Transverse colon (tissue), 4 donors: ENCODE measurements at regions not wholly inside any gene's neighbourhood (a gene's known extent, or its start where the extent isn't known, plus 50 kb on each side); places are given as distances from the start of the nearest gene placed in this dataset.

Source experiments
- EP300 ChIP-seq: sonication (generic); formaldehyde crosslinking; IDR thresholded peaks from one replicate; pipeline ENCODE4 v1.6.1; 2017; ENCODE audit warnings: antibody characterized with exemption, low read depth
- POLR2A ChIP-seq: fragments of 450-650 bp; IDR thresholded peaks from one replicate; pipeline ENCODE4 v1.6.1; 2016; ENCODE audit warnings: antibody characterized with exemption, mild to moderate bottlenecking, moderate library complexity
- POLR2AphosphoS5 ChIP-seq, 3 donors: sonication (generic); formaldehyde crosslinking; IDR thresholded peaks; one replicate each; pipeline ENCODE4 v1.6.1; 2016; ENCODE audit warnings: antibody characterized with exemption in 3 of 3
- TF ChIP-seq, protein P1 (sequence below), 5 experiments: fragments of 200-600 bp in 3 of 5; fragments of 450-650 bp in 2 of 5; sonication (generic) in 3 of 5; IDR thresholded peaks; 1 replicate in 2 of 5; 2 replicates in 3 of 5; pipeline ENCODE4 v1.5.1; 2016 to 2017; ENCODE audit warnings: antibody characterized with exemption in 5 of 5, inconsistent platforms in 3 of 5, mild to moderate bottlenecking in 2 of 5, moderate library complexity in 1 of 5

DNA sequence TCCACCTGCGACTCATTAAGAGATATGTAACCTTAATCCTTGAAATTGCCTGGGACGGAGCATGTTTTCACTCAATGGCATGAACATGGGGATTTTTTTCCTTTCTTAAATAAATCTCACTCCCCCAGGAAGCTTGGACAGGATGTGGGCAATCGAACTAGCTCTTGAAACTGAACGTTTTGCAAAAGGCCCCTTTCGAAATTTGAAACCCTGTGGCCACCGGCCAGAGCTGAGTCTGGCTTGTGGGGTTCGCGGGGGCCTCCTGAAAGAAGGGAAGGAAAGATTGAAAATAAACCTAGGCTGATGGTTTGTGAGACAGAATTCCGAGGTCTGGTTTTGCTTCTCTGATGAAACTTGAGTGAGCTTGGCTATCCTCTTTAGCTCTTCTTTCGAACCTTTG, 101.4 kb upstream of the RTL1 start:
- TF ChIP-seq, protein P1, sequence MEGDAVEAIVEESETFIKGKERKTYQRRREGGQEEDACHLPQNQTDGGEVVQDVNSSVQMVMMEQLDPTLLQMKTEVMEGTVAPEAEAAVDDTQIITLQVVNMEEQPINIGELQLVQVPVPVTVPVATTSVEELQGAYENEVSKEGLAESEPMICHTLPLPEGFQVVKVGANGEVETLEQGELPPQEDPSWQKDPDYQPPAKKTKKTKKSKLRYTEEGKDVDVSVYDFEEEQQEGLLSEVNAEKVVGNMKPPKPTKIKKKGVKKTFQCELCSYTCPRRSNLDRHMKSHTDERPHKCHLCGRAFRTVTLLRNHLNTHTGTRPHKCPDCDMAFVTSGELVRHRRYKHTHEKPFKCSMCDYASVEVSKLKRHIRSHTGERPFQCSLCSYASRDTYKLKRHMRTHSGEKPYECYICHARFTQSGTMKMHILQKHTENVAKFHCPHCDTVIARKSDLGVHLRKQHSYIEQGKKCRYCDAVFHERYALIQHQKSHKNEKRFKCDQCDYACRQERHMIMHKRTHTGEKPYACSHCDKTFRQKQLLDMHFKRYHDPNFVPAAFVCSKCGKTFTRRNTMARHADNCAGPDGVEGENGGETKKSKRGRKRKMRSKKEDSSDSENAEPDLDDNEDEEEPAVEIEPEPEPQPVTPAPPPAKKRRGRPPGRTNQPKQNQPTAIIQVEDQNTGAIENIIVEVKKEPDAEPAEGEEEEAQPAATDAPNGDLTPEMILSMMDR (IDR thresholded peaks at IDR 0.05), result no peak
- TF ChIP-seq POLR2A, result no peak
- TF ChIP-seq POLR2AphosphoS5 (IDR thresholded peaks at IDR 0.05), result no peak
- no peak for TF ChIP-seq EP300
